ENCODE measurements at regions not wholly inside any gene's neighbourhood (a gene's known extent, or its start where the extent isn't known, plus 50 kb on each side); places are given as distances from the start of the nearest gene placed in this dataset.
"Not testable (repeated sequence)": the region's sequence is repeated elsewhere in the genome, so short reads cannot be mapped to it uniquely, and the experiment has no call there.

- DNase-seq (ENCODE audit: low spot score), result no peak
Measured at GRCh38 chr3:70488131-70488530, 175.7 kb upstream of the MDFIC2 start.

- DNase-seq (ENCODE audit: low spot score), result no peak
Measured at GRCh38 chr3:70486414-70487017, 174.1 kb upstream of the MDFIC2 start.

GRCh38 chr3:70476174-70476573 lies 163.7 kb upstream of the MDFIC2 start:
- DNase-seq (ENCODE audit: low spot score), result no peak

GRCh38 chr3:70471464-70472342 lies 159.3 kb upstream of the MDFIC2 start:
- DNase-seq (ENCODE audit: low spot score), result no peak

GRCh38 chr3:70466096-70466495 lies 153.7 kb upstream of the MDFIC2 start:
- no peak for DNase-seq (ENCODE audit: low spot score)

GRCh38 chr3:70464876-70465275 lies 152.4 kb upstream of the MDFIC2 start:
- DNase-seq (ENCODE audit: low spot score), result no peak

GRCh38 chr3:70464465-70464864 lies 152.0 kb upstream of the MDFIC2 start:
- DNase-seq (ENCODE audit: low spot score), result no peak

GRCh38 chr3:70450220-70450619 lies 137.8 kb upstream of the MDFIC2 start:
- DNase-seq (ENCODE audit: low spot score), result not testable (repeated sequence)

- DNase-seq (ENCODE audit: low spot score), result not testable (repeated sequence)
Measured at GRCh38 chr3:70435422-70435821, 123.0 kb upstream of the MDFIC2 start.

- no peak for DNase-seq (ENCODE audit: low spot score)
Measured at GRCh38 chr3:70433091-70433490, 120.7 kb upstream of the MDFIC2 start.

GRCh38 chr3:70431911-70432310 lies 119.5 kb upstream of the MDFIC2 start:
- no peak for DNase-seq (ENCODE audit: low spot score)

- DNase-seq (ENCODE audit: low spot score), result no peak
Measured at GRCh38 chr3:70426071-70426470, 113.6 kb upstream of the MDFIC2 start.

- DNase-seq (ENCODE audit: low spot score), result no peak
Measured at GRCh38 chr3:70421506-70421905, 109.1 kb upstream of the MDFIC2 start.

GRCh38 chr3:70409018-70409417 lies 96.6 kb upstream of the MDFIC2 start:
- DNase-seq (ENCODE audit: low spot score), result no peak

GRCh38 chr3:70400194-70400593 lies 87.8 kb upstream of the MDFIC2 start:
- DNase-seq (ENCODE audit: low spot score), result no peak

GRCh38 chr3:70393881-70394612 lies 81.6 kb upstream of the MDFIC2 start:
- DNase-seq (ENCODE audit: low spot score), result no peak

GRCh38 chr3:70392227-70392626 lies 79.8 kb upstream of the MDFIC2 start:
- no peak for DNase-seq (ENCODE audit: low spot score)

- DNase-seq (ENCODE audit: low spot score), result no peak
Measured at GRCh38 chr3:70387889-70388288, 75.5 kb upstream of the MDFIC2 start.

- no peak for DNase-seq (ENCODE audit: low spot score)
Measured at GRCh38 chr3:70386846-70387245, 74.4 kb upstream of the MDFIC2 start.

GRCh38 chr3:70386043-70386442 lies 73.6 kb upstream of the MDFIC2 start:
- no peak for DNase-seq (ENCODE audit: low spot score)

GRCh38 chr3:70383360-70383831 lies 71.0 kb upstream of the MDFIC2 start:
- DNase-seq (ENCODE audit: low spot score), result no peak

GRCh38 chr3:70374179-70374578 lies 61.7 kb upstream of the MDFIC2 start:
- DNase-seq (ENCODE audit: low spot score), result no peak

All from CD4-positive, alpha-beta T cell treated with Interleukin-15 for 4 hours (primary cell).